ENCODE measurements at regions not wholly inside any gene's neighbourhood (a gene's known extent, or its start where the extent isn't known, plus 50 kb on each side); places are given as distances from the start of the nearest gene placed in this dataset.

DNA sequence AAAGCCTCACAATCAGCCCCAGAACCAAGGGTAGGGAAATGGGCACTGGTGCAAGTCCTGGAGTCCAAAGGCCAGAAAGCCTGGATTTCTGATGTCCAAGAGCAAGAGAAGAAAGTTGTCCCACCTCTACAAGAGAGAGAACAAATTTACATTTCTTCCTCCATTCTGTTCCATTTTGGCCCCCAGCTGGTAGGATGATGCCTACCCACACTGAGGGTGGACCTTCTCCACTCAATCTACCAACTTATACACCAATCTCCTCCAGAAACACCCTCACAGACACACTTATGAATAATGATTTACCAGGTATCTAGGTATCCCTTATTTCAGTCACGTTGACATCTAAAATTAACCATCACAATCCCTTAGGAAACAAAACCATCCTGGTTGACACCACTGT is 367.8 kb upstream of the GRIA3 start:
- Histone ChIP-seq H3K27me3 (ENCODE audit: control insufficient read depth, insufficient read depth, low read length) (no peaks in the 10 kb centered on the region), H3K36me3 (ENCODE audit: control insufficient read depth, insufficient read depth, low read length) (no peaks in the 10 kb centered on the region), H3K4me3 (ENCODE audit: low read length) (no peak overlapping the region), H3K27ac (ENCODE audit: low read length) (no peak overlapping the region), H3K4me1 (ENCODE audit: control insufficient read depth, insufficient read depth, low read length) (no peaks in the 10 kb centered on the region), H3K9me3 (ENCODE audit: control insufficient read depth, insufficient read depth, low read length) (no peaks in the 10 kb centered on the region)
- no peak for DNase-seq (ENCODE audit: low read depth, low spot score)
- no CpG with 5 or more reads among the region's 1 CpG for WGBS (ENCODE audit: insufficient coverage, insufficient read length)

DNA sequence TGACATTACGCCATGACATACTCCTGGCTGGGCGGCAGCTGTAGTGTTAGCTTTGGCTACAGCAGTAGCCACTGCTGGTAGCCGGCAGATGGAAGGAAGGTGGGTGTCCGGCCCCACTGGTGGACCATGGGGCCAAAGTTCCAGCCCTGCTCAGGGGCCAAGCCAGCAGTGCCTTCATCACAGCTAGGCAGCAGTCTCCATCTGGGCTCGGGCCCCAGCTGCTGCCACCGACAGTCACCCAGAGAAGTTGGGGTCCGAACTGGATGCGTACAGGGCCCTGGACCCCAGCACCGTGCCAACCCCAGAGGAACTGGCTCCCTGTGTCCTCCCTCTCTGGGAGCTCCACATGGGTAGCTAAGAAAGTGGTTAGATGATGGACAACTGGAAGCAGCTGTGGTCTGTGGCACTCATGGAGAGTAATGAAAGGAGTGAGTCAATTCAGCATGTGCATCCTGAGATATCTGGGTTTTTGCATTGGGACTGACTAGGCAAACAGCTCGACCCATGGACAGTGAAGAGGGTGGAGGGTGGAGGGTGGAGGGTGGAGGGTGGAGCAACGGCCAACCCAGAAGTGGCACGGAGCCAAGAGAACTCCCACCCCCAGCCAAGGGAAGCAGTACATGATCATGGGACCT is 366.6 kb upstream of the GRIA3 start:
- Histone ChIP-seq H3K36me3 (ENCODE audit: control insufficient read depth, insufficient read depth, low read length) (no peaks in the 10 kb centered on the region), H3K4me3 (ENCODE audit: low read length) (no peak overlapping the region), H3K27me3 (ENCODE audit: control insufficient read depth, insufficient read depth, low read length) (no peaks in the 10 kb centered on the region), H3K4me1 (ENCODE audit: control insufficient read depth, insufficient read depth, low read length) (no peaks in the 10 kb centered on the region), H3K27ac (ENCODE audit: low read length) (no peak overlapping the region), H3K9me3 (ENCODE audit: control insufficient read depth, insufficient read depth, low read length) (no peaks in the 10 kb centered on the region)
- no peak for DNase-seq (ENCODE audit: low read depth, low spot score)
- no CpG with 5 or more reads among the region's 12 CpGs for WGBS (ENCODE audit: insufficient coverage, insufficient read length)

DNA sequence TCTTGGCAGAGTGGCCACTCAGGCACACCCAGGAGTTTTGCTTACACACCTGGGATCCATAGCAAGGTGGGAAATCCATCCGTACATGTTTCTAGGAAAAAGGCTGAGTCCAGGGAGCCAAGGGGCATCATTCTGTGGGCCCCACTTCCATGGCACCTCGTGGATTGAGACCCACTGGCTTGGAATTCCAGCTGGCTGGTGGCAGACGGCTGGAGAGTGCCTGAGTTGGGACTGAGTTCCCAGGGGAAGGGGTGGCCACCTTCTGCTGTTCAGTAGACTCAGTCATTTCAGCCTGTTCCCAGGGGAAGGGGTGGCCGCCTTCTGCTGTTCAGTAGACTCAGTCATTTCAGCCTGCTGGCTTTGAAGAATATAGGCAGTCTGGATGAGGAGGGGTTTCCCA is 366.0 kb upstream of the GRIA3 start:
- Histone ChIP-seq H3K4me1 (ENCODE audit: control insufficient read depth, insufficient read depth, low read length) (no peaks in the 10 kb centered on the region), H3K9me3 (ENCODE audit: control insufficient read depth, insufficient read depth, low read length) (no peaks in the 10 kb centered on the region), H3K36me3 (ENCODE audit: control insufficient read depth, insufficient read depth, low read length) (no peaks in the 10 kb centered on the region), H3K27ac (ENCODE audit: low read length) (no peak overlapping the region), H3K4me3 (ENCODE audit: low read length) (no peak overlapping the region), H3K27me3 (ENCODE audit: control insufficient read depth, insufficient read depth, low read length) (no peaks in the 10 kb centered on the region)
- no CpG with 5 or more reads among the region's 4 CpGs for WGBS (ENCODE audit: insufficient coverage, insufficient read length)
- DNase-seq (ENCODE audit: low read depth, low spot score): no peak

DNA sequence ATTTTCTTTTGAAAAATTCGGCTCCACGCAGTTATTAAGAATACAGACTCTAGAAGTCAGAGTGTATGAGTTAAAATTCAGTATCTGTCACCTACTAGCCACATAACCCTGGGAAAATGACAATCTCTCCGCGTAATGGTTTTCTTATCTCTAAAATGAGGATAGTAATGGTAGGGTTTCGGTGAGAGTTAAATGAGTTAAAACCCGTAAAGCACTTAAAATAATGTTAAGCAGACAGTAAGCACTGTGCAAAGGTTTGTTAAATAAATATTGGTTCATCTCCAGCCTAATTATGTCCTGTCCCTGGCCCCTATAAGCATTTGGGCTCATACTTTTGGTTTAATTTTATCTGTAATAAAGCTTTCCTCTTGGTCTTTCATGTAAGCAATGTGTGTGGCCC is 350.8 kb upstream of the GRIA3 start:
- no peaks in the 10 kb centered on the region for H3K4me1 ChIP-seq (ENCODE audit: control insufficient read depth, insufficient read depth, low read length)
- no peak for DNase-seq (ENCODE audit: low read depth, low spot score)
- no peaks in the 10 kb centered on the region for H3K9me3 ChIP-seq (ENCODE audit: control insufficient read depth, insufficient read depth, low read length)
- WGBS (ENCODE audit: insufficient coverage, insufficient read length): no CpG with 5 or more reads among the region's 6 CpGs
- no peaks in the 10 kb centered on the region for H3K27me3 ChIP-seq (ENCODE audit: control insufficient read depth, insufficient read depth, low read length)
- no peak overlapping the region for H3K27ac ChIP-seq (ENCODE audit: low read length)
- H3K36me3 ChIP-seq (ENCODE audit: control insufficient read depth, insufficient read depth, low read length): no peaks in the 10 kb centered on the region
- H3K4me3 ChIP-seq (ENCODE audit: low read length): no peak overlapping the region

DNA sequence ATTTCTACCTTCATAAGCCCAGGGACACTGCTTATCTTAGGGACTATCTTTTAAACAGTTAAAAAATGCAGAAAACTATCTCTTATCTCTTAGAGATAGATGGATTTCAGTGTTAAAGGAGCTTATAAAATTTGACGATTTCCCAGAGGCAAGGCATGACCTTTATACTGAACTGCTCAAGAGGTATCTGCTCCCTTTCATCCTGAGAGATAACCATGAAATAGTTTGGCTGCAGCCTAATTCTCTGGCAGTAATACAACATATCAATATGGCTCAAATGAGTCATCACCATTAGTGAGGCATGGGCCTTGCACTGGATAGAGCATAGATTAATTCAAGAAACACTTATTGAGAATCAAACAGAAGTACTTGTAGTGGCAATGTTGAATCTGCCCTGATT is 348.2 kb upstream of the GRIA3 start:
- Histone ChIP-seq H3K36me3 (ENCODE audit: control insufficient read depth, insufficient read depth, low read length) (no peaks in the 10 kb centered on the region), H3K9me3 (ENCODE audit: control insufficient read depth, insufficient read depth, low read length) (no peaks in the 10 kb centered on the region), H3K4me1 (ENCODE audit: control insufficient read depth, insufficient read depth, low read length) (no peaks in the 10 kb centered on the region), H3K27me3 (ENCODE audit: control insufficient read depth, insufficient read depth, low read length) (no peaks in the 10 kb centered on the region), H3K27ac (ENCODE audit: low read length) (no peak overlapping the region), H3K4me3 (ENCODE audit: low read length) (no peak overlapping the region)
- WGBS (ENCODE audit: insufficient coverage, insufficient read length): no CpG with 5 or more reads among the region's 1 CpG
- no peak for DNase-seq (ENCODE audit: low read depth, low spot score)

DNA sequence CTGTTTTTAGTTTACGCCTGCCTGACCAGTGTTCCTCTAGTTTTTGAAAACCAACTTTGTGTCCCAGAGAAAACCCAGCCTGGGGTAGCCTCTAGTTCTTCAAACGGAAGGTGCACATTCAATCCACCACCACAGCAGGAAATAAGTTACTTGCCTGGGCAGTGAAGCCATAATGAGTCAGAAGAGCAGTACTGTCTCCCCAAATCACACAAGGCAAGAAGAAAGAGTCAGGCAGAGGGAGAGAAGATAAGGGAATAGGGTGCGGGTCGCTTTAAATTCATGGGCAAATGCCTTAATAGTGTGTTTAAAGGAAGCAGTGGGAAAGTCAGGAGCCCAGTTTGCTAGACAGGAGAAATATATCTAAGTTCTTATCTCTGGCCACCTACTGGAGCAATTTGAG is 333.8 kb upstream of the GRIA3 start:
- no peaks in the 10 kb centered on the region for H3K27me3 ChIP-seq (ENCODE audit: control insufficient read depth, insufficient read depth, low read length)
- no CpG with 5 or more reads among the region's 4 CpGs for WGBS (ENCODE audit: insufficient coverage, insufficient read length)
- no peak overlapping the region for H3K27ac ChIP-seq (ENCODE audit: low read length)
- no peaks in the 10 kb centered on the region for H3K36me3 ChIP-seq (ENCODE audit: control insufficient read depth, insufficient read depth, low read length)
- no peaks in the 10 kb centered on the region for H3K4me1 ChIP-seq (ENCODE audit: control insufficient read depth, insufficient read depth, low read length)
- H3K4me3 ChIP-seq (ENCODE audit: low read length): no peak overlapping the region
- no peak for DNase-seq (ENCODE audit: low read depth, low spot score)
- no peaks in the 10 kb centered on the region for H3K9me3 ChIP-seq (ENCODE audit: control insufficient read depth, insufficient read depth, low read length)

DNA sequence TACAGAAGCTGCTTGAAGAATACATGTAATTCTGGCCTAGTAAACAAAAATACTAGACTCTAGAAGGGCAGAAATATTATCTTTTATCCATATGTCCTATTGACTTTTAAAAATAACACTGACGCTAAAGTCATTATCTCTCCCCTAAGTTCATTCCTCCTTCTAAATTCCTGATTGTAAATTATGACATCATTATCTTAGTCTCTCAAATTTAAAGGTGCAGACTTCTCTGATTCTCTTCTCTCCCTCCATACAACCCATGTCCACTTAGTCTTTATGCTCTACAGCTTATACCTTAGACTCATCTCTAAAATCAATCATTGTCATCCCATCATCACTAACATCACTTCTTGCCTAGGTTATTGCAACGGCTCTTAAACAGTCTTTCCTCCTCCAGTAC is 327.9 kb upstream of the GRIA3 start:
- Histone ChIP-seq H3K4me1 (ENCODE audit: control insufficient read depth, insufficient read depth, low read length) (no peaks in the 10 kb centered on the region), H3K9me3 (ENCODE audit: control insufficient read depth, insufficient read depth, low read length) (no peaks in the 10 kb centered on the region), H3K36me3 (ENCODE audit: control insufficient read depth, insufficient read depth, low read length) (no peaks in the 10 kb centered on the region), H3K27me3 (ENCODE audit: control insufficient read depth, insufficient read depth, low read length) (no peaks in the 10 kb centered on the region), H3K27ac (ENCODE audit: low read length) (no peak overlapping the region), H3K4me3 (ENCODE audit: low read length) (no peak overlapping the region)
- no CpG with 5 or more reads among the region's 2 CpGs for WGBS (ENCODE audit: insufficient coverage, insufficient read length)
- no peak for DNase-seq (ENCODE audit: low read depth, low spot score)

DNA sequence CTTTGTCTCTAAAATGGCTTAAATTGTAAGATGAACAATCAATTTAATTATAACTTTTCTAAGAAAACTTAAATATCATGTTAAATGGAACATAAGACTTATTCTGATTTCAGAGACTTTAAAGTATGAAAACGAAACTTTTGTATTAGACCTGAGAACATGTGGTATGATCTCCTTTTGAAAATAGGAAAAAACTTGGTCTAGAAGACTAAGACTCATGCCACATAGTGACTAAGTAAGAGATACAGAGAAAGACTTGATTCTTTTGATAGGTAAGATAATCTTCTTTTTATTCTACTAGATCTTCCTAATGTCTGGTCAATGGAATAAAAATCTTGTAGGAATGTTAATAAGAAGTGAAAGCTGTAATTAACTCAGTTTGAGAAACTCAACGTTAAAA is 326.3 kb upstream of the GRIA3 start:
- no peak for DNase-seq (ENCODE audit: low read depth, low spot score)
- Histone ChIP-seq H3K4me3 (ENCODE audit: low read length) (no peak overlapping the region), H3K27ac (ENCODE audit: low read length) (no peak overlapping the region), H3K36me3 (ENCODE audit: control insufficient read depth, insufficient read depth, low read length) (no peaks in the 10 kb centered on the region), H3K4me1 (ENCODE audit: control insufficient read depth, insufficient read depth, low read length) (no peaks in the 10 kb centered on the region), H3K27me3 (ENCODE audit: control insufficient read depth, insufficient read depth, low read length) (no peaks in the 10 kb centered on the region), H3K9me3 (ENCODE audit: control insufficient read depth, insufficient read depth, low read length) (no peaks in the 10 kb centered on the region)
- WGBS (ENCODE audit: insufficient coverage, insufficient read length): no CpG with 5 or more reads among the region's 2 CpGs

DNA sequence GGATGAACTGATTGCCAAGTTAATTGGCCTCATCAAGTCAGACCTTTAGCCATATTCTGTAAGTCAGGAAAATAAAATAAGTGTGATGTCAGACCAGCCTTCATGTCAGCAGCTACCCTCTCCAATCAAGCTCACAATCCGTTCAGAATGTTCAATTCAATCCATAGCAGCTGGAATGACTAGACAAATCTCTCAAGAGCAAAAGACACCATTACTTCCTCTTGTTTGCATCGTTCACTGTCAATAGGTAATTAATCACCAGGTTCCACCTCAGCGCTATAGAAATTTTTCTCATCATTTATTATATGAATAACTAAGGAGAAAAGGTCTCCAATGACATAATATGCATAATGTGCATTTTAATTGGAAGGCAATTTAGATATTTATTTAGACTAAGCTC is 321.0 kb upstream of the GRIA3 start:
- H3K9me3 ChIP-seq (ENCODE audit: control insufficient read depth, insufficient read depth, low read length): no peaks in the 10 kb centered on the region
- WGBS (ENCODE audit: insufficient coverage, insufficient read length): no CpG with 5 or more reads among the region's 3 CpGs
- H3K4me1 ChIP-seq (ENCODE audit: control insufficient read depth, insufficient read depth, low read length): no peaks in the 10 kb centered on the region
- H3K36me3 ChIP-seq (ENCODE audit: control insufficient read depth, insufficient read depth, low read length): no peaks in the 10 kb centered on the region
- no peak for DNase-seq (ENCODE audit: low read depth, low spot score)
- H3K27ac ChIP-seq (ENCODE audit: low read length): no peak overlapping the region
- H3K4me3 ChIP-seq (ENCODE audit: low read length): no peak overlapping the region
- H3K27me3 ChIP-seq (ENCODE audit: control insufficient read depth, insufficient read depth, low read length): no peaks in the 10 kb centered on the region

DNA sequence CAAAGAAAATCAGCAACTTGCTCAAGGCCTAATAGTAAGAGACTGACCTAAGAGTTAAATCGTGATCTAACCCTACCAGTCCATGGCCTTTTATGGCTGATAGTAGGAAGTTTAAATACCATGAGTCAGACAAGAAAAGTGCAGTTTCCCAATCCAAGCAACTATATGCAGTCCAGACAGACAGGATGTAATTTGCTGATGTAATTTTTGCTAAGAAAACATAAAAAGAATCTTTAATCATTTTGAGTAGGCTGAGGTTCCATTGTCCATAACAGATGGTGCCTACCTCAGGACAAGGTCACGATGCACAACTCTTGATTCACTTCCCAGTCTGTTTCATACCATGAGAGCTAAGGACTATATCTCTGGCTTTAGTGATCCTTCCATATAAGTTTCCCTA is 317.5 kb upstream of the GRIA3 start:
- no peaks in the 10 kb centered on the region for H3K4me1 ChIP-seq (ENCODE audit: control insufficient read depth, insufficient read depth, low read length)
- no peak for DNase-seq (ENCODE audit: low read depth, low spot score)
- no peaks in the 10 kb centered on the region for H3K36me3 ChIP-seq (ENCODE audit: control insufficient read depth, insufficient read depth, low read length)
- H3K4me3 ChIP-seq (ENCODE audit: low read length): no peak overlapping the region
- no CpG with 5 or more reads among the region's 2 CpGs for WGBS (ENCODE audit: insufficient coverage, insufficient read length)
- no peaks in the 10 kb centered on the region for H3K9me3 ChIP-seq (ENCODE audit: control insufficient read depth, insufficient read depth, low read length)
- H3K27me3 ChIP-seq (ENCODE audit: control insufficient read depth, insufficient read depth, low read length): no peaks in the 10 kb centered on the region
- no peak overlapping the region for H3K27ac ChIP-seq (ENCODE audit: low read length)

DNA sequence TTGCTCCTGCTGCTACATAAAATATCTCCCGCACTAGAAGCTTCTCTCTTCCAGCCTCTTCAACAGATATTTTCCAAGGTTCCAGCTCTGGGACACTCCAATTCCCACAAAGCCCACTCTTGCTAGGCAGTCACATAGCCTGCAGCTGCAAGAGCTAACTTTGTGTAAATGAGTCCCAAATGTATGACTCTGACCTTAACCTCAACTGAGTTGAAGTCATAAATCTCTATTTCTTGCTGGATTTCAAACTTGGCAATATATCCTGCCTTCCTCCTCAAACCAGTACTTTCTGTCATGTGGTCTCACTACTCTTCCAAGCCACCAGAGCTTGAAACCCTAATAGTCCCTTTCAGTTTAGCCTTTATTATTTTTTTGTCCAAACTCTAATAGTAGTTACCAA is 315.4 kb upstream of the GRIA3 start:
- Histone ChIP-seq H3K4me1 (ENCODE audit: control insufficient read depth, insufficient read depth, low read length) (no peaks in the 10 kb centered on the region), H3K9me3 (ENCODE audit: control insufficient read depth, insufficient read depth, low read length) (no peaks in the 10 kb centered on the region), H3K4me3 (ENCODE audit: low read length) (no peak overlapping the region), H3K27ac (ENCODE audit: low read length) (no peak overlapping the region), H3K36me3 (ENCODE audit: control insufficient read depth, insufficient read depth, low read length) (no peaks in the 10 kb centered on the region), H3K27me3 (ENCODE audit: control insufficient read depth, insufficient read depth, low read length) (no peaks in the 10 kb centered on the region)
- no CpG with 5 or more reads among the region's 1 CpG for WGBS (ENCODE audit: insufficient coverage, insufficient read length)
- no peak for DNase-seq (ENCODE audit: low read depth, low spot score)
